Fibroblast of lung (primary cell): ENCODE measurements at regions not wholly inside any gene's neighbourhood (a gene's known extent, or its start where the extent isn't known, plus 50 kb on each side); places are given as distances from the start of the nearest gene placed in this dataset.

ENCODE experiments used
- DNase-seq, 2 donors: peaks; one replicate each; pipeline versions ENCODE4 v3.0.0 to v3.0.0-alpha.2; 2010; ENCODE audit warnings: low read depth in 2 of 2
- H2AFZ ChIP-seq: 2 replicates; pipeline ENCODE4 v1.5.1; 2012; ENCODE audit warnings: low read length, control low read depth, inconsistent platforms
- H3K27ac ChIP-seq: 2 replicates; pipeline ENCODE4 v1.5.1; 2011; ENCODE audit warnings: low read length, control low read depth; ENCODE audit not compliant: insufficient read depth
- H3K27me3 ChIP-seq: 2 replicates; pipeline ENCODE4 v1.5.1; 2011; ENCODE audit warnings: mild to moderate bottlenecking, low read length; ENCODE audit not compliant: control insufficient read depth, insufficient read depth
- H3K36me3 ChIP-seq: 2 replicates; pipeline ENCODE4 v1.5.1; 2011; ENCODE audit warnings: low read length; ENCODE audit not compliant: control insufficient read depth, insufficient read depth
- H3K4me1 ChIP-seq: 2 replicates; pipeline ENCODE4 v1.5.1; 2011; ENCODE audit warnings: low read length; ENCODE audit not compliant: control insufficient read depth, insufficient read depth; ENCODE audit errors: extremely low read depth
- H3K4me2 ChIP-seq: 2 replicates; pipeline ENCODE4 v1.5.1; 2011; ENCODE audit warnings: low read length, control low read depth; ENCODE audit not compliant: insufficient read depth; ENCODE audit errors: extremely low read depth
- H3K4me3 ChIP-seq, 4 experiments: fragments of 200-600 bp in 1 of 4; sonication (generic) in 1 of 4; replicated peaks in 1 of 4; 2 replicates each; pipeline ENCODE4 v1.5.1; 2011 to 2016; ENCODE audit warnings: low read length in 4 of 4, low read depth in 3 of 4, mild to moderate bottlenecking in 3 of 4, control low read depth in 2 of 4, inconsistent platforms in 1 of 4, mixed read lengths in 1 of 4; ENCODE audit not compliant: insufficient read depth in 1 of 4; ENCODE audit errors: control extremely low read depth in 1 of 4
- H3K79me2 ChIP-seq: 2 replicates; pipeline ENCODE4 v1.5.1; 2012; ENCODE audit warnings: mild to moderate bottlenecking, low read length, inconsistent platforms; ENCODE audit not compliant: control insufficient read depth, insufficient read depth
- H3K9ac ChIP-seq: 2 replicates; pipeline ENCODE4 v1.5.1; 2011; ENCODE audit warnings: mild to moderate bottlenecking, low read length, control low read depth; ENCODE audit not compliant: insufficient read depth
- H3K9me3 ChIP-seq: 2 replicates; pipeline ENCODE4 v1.5.1; 2012; ENCODE audit warnings: low read depth, low read length; ENCODE audit not compliant: control insufficient read depth, insufficient read depth
- H4K20me1 ChIP-seq: 2 replicates; pipeline ENCODE4 v1.5.1; 2011; ENCODE audit warnings: low read length; ENCODE audit not compliant: control insufficient read depth, insufficient read depth; ENCODE audit errors: extremely low read depth
- CTCF ChIP-seq, 2 donors: IDR thresholded peaks in 1 of 2; conservative IDR thresholded peaks in 1 of 2; 1 replicate in 1 of 2; 2 replicates in 1 of 2; pipeline ENCODE4 v1.5.1; 2011 to 2012; ENCODE audit warnings: low read length in 2 of 2, control low read depth in 1 of 2, inconsistent platforms in 1 of 2, low read depth in 1 of 2, mild to moderate bottlenecking in 1 of 2
- EZH2 ChIP-seq: IDR thresholded peaks from 2 replicates; pipeline ENCODE4 v1.5.1; 2012; ENCODE audit warnings: low read length, control low read depth, mild to moderate bottlenecking; ENCODE audit errors: missing control alignments

GRCh38 chr3:13200465-13200864 is 127.2 kb upstream of the IQSEC1 start:
- no peak for DNase-seq

GRCh38 chr3:13199899-13200451 is 126.7 kb upstream of the IQSEC1 start:
- no peaks in the 10 kb centered on the region for H3K36me3 ChIP-seq
- no peaks in the 10 kb centered on the region for H4K20me1 ChIP-seq
- no peaks in the 10 kb centered on the region for H3K79me2 ChIP-seq
- no peak overlapping the region for H3K4me3 ChIP-seq
- no peaks in the 10 kb centered on the region for H3K9me3 ChIP-seq
- TF ChIP-seq CTCF (conservative IDR thresholded peaks at IDR 0.05 in 1 of 2, IDR thresholded peaks at IDR 0.05 in 1 of 2; ENCODE audit: low read depth in 1 of 2, low read length in 2 of 2) (no peak), EZH2 (no peak)
- no peaks in the 10 kb centered on the region for H3K27me3 ChIP-seq
- no peak overlapping the region for H3K9ac ChIP-seq
- H3K27ac ChIP-seq, result no peak overlapping the region
- DNase-seq, result no peak
- H3K4me2 ChIP-seq, result no peak overlapping the region
- H2AFZ ChIP-seq, result no peak overlapping the region
- no peaks in the 10 kb centered on the region for H3K4me1 ChIP-seq

More at GRCh38 chr3:13200465-13200864, 127.2 kb upstream of the IQSEC1 start:
- Histone ChIP-seq H3K4me2 (no peak overlapping the region), H3K36me3 (no peaks in the 10 kb centered on the region), H3K27ac (no peak overlapping the region), H2AFZ (no peak overlapping the region), H3K27me3 (no peaks in the 10 kb centered on the region), H3K4me1 (no peaks in the 10 kb centered on the region), H4K20me1 (no peaks in the 10 kb centered on the region), H3K4me3 (no peak overlapping the region), H3K9ac (no peak overlapping the region), H3K79me2 (no peaks in the 10 kb centered on the region), H3K9me3 (no peaks in the 10 kb centered on the region)
- TF ChIP-seq CTCF (conservative IDR thresholded peaks at IDR 0.05 in 1 of 2, IDR thresholded peaks at IDR 0.05 in 1 of 2; ENCODE audit: low read depth in 1 of 2, low read length in 2 of 2) (no peak), EZH2 (no peak)

GRCh38 chr3:13199006-13199776 is 126.0 kb upstream of the IQSEC1 start:
- H3K9me3 ChIP-seq, result no peaks in the 10 kb centered on the region
- no peak overlapping the region for H2AFZ ChIP-seq
- H3K27me3 ChIP-seq, result no peaks in the 10 kb centered on the region
- H3K36me3 ChIP-seq, result no peaks in the 10 kb centered on the region
- H3K9ac ChIP-seq, result no peak overlapping the region
- no peak for DNase-seq
- no peak overlapping the region for H3K4me2 ChIP-seq
- H4K20me1 ChIP-seq, result no peaks in the 10 kb centered on the region
- H3K79me2 ChIP-seq, result no peaks in the 10 kb centered on the region
- no peak overlapping the region for H3K4me3 ChIP-seq
- no peak overlapping the region for H3K27ac ChIP-seq
- TF ChIP-seq CTCF (conservative IDR thresholded peaks at IDR 0.05 in 1 of 2, IDR thresholded peaks at IDR 0.05 in 1 of 2; ENCODE audit: low read depth in 1 of 2, low read length in 2 of 2) (no peak), EZH2 (no peak)
- H3K4me1 ChIP-seq, result no peaks in the 10 kb centered on the region
